ENCODE measurements at regions not wholly inside any gene's neighbourhood (a gene's known extent, or its start where the extent isn't known, plus 50 kb on each side); places are given as distances from the start of the nearest gene placed in this dataset.

DNA sequence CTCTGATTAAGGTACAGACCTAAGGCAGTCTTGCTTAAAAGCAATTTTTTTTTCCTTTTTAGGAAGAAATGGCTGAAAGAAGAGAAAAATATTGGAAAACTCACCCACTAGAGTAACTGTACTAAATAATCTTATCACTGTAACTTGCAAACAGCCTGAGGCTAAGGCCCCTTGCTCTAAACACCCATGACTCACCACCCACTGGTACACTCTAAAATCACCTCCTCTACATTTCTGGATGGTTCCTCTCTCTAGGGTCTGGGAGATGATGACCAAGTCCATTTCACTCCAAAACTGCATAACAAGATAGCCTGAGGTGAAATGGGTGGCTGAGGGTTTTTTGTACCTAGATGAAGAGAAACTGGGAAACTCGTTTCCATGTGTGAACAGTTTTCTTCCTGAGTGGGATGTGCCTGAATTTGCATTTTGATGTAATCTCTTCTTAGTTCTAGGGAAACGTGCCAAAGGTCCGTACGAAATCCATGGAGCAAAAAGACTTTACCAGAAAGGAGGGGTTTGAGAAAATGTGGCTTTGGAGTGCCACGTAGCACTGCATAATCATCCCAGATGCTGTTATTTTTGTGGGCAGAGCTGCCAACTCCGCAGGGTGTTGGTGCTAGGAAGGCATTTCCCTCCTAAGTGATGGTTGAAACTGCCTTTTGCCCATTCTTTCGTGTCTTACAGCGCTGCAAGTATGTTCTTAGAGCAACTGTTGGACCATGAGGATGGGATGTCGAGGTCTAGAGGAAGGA is 113.5 kb upstream of the C10orf90 start:
- TF ChIP-seq POLR2AphosphoS5 (IDR thresholded peaks at IDR 0.05) (no peak), CTCF (IDR thresholded peaks at IDR 0.05) (no peak), EP300 (IDR thresholded peaks at IDR 0.05) (no peak)
